Cardiac muscle cell (in vitro differentiated cells and primary cell): ENCODE measurements at regions not wholly inside any gene's neighbourhood (a gene's known extent, or its start where the extent isn't known, plus 50 kb on each side); places are given as distances from the start of the nearest gene placed in this dataset.

Source experiments
- DNase-seq, 2 donors: peaks; one replicate each; pipeline versions ENCODE4 v3.0.0 to v3.0.0-alpha.2; 2010 to 2017; ENCODE audit warnings: low read depth in 1 of 2, low spot score in 1 of 2
- H3K27ac ChIP-seq: fragments of 200-600 bp; sonication (generic); 2 replicates; pipeline ENCODE4 v1.5.1; 2016
- H3K27me3 ChIP-seq: fragments of 200-600 bp; sonication (generic); 2 replicates; pipeline ENCODE4 v1.6.0; 2016; ENCODE audit warnings: control low read depth
- H3K36me3 ChIP-seq: fragments of 200-600 bp; sonication (generic); 2 replicates; pipeline ENCODE4 v1.5.1; 2016; ENCODE audit warnings: control low read depth
- H3K4me1 ChIP-seq: fragments of 200-600 bp; sonication (generic); 2 replicates; pipeline ENCODE4 v1.8.1; 2017; ENCODE audit warnings: low read depth, mild to moderate bottlenecking, mixed run types
- H3K4me3 ChIP-seq: fragments of 200-600 bp; sonication (generic); 2 replicates; pipeline ENCODE4 v1.5.1; 2016; ENCODE audit warnings: mild to moderate bottlenecking
- H3K9me3 ChIP-seq: fragments of 200-600 bp; sonication (generic); 2 replicates; pipeline ENCODE4 v1.5.1; 2017; ENCODE audit warnings: low read depth, mild to moderate bottlenecking, control low read depth
- CTCF ChIP-seq: IDR thresholded peaks from 2 replicates; pipeline ENCODE4 v1.5.1; 2012; ENCODE audit warnings: low read depth, mild to moderate bottlenecking, low read length

- Histone ChIP-seq H3K27me3 (no peaks in the 10 kb centered on the region), H3K4me1 (no peaks in the 10 kb centered on the region), H3K9me3 (no peaks in the 10 kb centered on the region), H3K36me3 (no peaks in the 10 kb centered on the region), H3K27ac (no peak overlapping the region), H3K4me3 (no peak overlapping the region)
- no peak for DNase-seq
- no peak for TF ChIP-seq CTCF
Measured at GRCh38 chr9:2967766-2968165, 123.9 kb upstream of the PUM3 start.

GRCh38 chr9:2966565-2967300, 122.8 kb upstream of the PUM3 start:
- Histone ChIP-seq H3K36me3 (no peaks in the 10 kb centered on the region), H3K27me3 (no peaks in the 10 kb centered on the region), H3K4me1 (no peaks in the 10 kb centered on the region), H3K9me3 (no peaks in the 10 kb centered on the region), H3K4me3 (no peak overlapping the region), H3K27ac (no peak overlapping the region)
- DNase-seq: no peak
- no peak for TF ChIP-seq CTCF

GRCh38 chr9:2964470-2964869, 120.6 kb upstream of the PUM3 start:
- Histone ChIP-seq H3K4me1 (no peaks in the 10 kb centered on the region), H3K36me3 (no peaks in the 10 kb centered on the region), H3K9me3 (no peaks in the 10 kb centered on the region), H3K27ac (no peak overlapping the region), H3K27me3 (no peaks in the 10 kb centered on the region), H3K4me3 (no peak overlapping the region)
- TF ChIP-seq CTCF: no peak
- no peak for DNase-seq

GRCh38 chr9:2963307-2963706, 119.4 kb upstream of the PUM3 start:
- no peaks in the 10 kb centered on the region for H3K9me3 ChIP-seq
- no peak overlapping the region for H3K4me3 ChIP-seq
- DNase-seq: no peak
- TF ChIP-seq CTCF: no peak
- H3K36me3 ChIP-seq: no peaks in the 10 kb centered on the region
- no peak overlapping the region for H3K27ac ChIP-seq
- H3K27me3 ChIP-seq: peaks cover 2% of the 10 kb centered on the region
- no peaks in the 10 kb centered on the region for H3K4me1 ChIP-seq

- peaks cover 4% of the 10 kb centered on the region for H3K27me3 ChIP-seq
- no peaks in the 10 kb centered on the region for H3K36me3 ChIP-seq
- no peaks in the 10 kb centered on the region for H3K4me1 ChIP-seq
- no peaks in the 10 kb centered on the region for H3K9me3 ChIP-seq
- H3K27ac ChIP-seq: no peak overlapping the region
- no peak overlapping the region for H3K4me3 ChIP-seq
- TF ChIP-seq CTCF: no peak
- DNase-seq: no peak
Measured at GRCh38 chr9:2962471-2963172, 118.7 kb upstream of the PUM3 start.
